Sigmoid colon (tissue), 4 donors: ENCODE measurements at regions not wholly inside any gene's neighbourhood (a gene's known extent, or its start where the extent isn't known, plus 50 kb on each side); places are given as distances from the start of the nearest gene placed in this dataset.

Source experiments
- CTCF ChIP-seq, 4 experiments: fragments of 450-650 bp in 3 of 4; fragments of 200-600 bp in 1 of 4; IDR thresholded peaks; one replicate each; pipeline ENCODE4 v1.5.1; 2016 to 2019; ENCODE audit warnings: antibody characterized with exemption in 4 of 4, mild to moderate bottlenecking in 3 of 4, moderate library complexity in 2 of 4
- EP300 ChIP-seq, 4 donors: sonication (generic); formaldehyde crosslinking; IDR thresholded peaks; one replicate each; pipeline ENCODE4 v1.6.1; 2017; ENCODE audit warnings: antibody characterized with exemption in 4 of 4
- POLR2A ChIP-seq, 2 donors: fragments of 450-650 bp; IDR thresholded peaks; one replicate each; pipeline ENCODE4 v1.6.1; 2016; ENCODE audit warnings: antibody characterized with exemption in 2 of 2, mild to moderate bottlenecking in 2 of 2, moderate library complexity in 2 of 2
- POLR2AphosphoS5 ChIP-seq, 4 donors: sonication (generic); formaldehyde crosslinking; IDR thresholded peaks; one replicate each; pipeline ENCODE4 v1.6.1; 2017; ENCODE audit warnings: antibody characterized with exemption in 4 of 4

- TF ChIP-seq CTCF (IDR thresholded peaks at IDR 0.05) (no peak), POLR2A (IDR thresholded peaks at IDR 0.05) (no peak), EP300 (IDR thresholded peaks at IDR 0.05) (no peak), POLR2AphosphoS5 (IDR thresholded peaks at IDR 0.05) (no peak)
Observed at GRCh38 chr5:68727931-68728330, 365.9 kb upstream of the SLC30A5 start.
